ENCODE measurements at regions not wholly inside any gene's neighbourhood (a gene's known extent, or its start where the extent isn't known, plus 50 kb on each side); places are given as distances from the start of the nearest gene placed in this dataset.
"Not testable (repeated sequence)": the region's sequence is repeated elsewhere in the genome, so short reads cannot be mapped to it uniquely, and the experiment has no call there.

DNA sequence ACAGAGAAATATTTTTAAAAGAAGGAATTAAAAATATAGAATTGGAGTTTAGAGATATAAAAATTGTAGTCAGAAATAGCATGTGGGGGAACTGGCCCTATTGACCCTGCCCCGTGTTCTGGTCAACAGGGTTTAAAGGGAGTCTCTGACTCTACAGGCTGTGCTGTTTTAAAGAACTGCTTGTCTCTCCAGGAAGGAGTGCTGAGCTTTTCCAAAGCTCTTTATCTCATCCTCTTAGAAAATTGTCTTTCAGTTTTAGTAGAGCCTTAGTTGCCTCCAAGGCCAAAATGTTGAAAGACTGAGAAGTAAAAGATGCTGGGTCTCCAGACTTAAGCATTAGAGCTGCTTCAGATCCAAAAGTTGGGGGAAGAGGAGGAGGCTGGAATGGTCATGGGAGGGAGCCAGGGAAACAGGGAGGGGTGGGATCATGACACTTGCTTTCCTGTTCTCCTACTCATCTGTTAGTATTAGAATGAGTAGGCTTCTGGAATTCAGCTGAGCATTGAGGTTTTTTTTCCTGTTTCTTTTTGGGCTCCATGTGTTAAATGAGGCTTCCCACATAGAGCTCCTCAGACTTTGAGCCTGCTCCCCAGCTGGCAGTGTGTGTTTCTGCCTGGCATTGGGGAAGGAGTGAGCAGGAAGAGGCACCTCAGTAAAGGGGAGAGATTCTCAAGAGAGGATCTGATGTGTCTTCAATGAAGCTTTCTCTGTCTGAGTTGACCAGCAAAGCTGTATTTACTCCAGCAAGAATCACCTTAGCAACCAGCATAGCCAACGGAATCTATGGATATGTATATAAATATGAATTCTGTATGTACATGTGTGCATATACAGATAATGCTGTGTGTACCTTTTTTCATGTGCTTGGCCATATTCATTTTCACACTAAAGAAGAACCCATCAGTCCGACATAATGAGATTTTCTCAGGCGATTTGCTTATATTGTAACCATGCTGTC lies 186.8 kb upstream of the FBXO11 start:
- Histone ChIP-seq H4K8ac (ENCODE audit: low read depth, low read length) (no peak overlapping the region), H2BK120ac (ENCODE audit: low read depth, low read length) (no peak overlapping the region), H3K18ac (ENCODE audit: low read length) (no peak overlapping the region), H3K9me3 (replicated peaks in 1 of 2; ENCODE audit: control insufficient read depth in 2 of 2, insufficient read depth in 1 of 2, low read depth in 1 of 2, low read length in 2 of 2) (peaks cover 0 to 7% of the 10 kb centered on the region in 2 donors), H3K27me3 (ENCODE audit: control insufficient read depth in 3 of 3, insufficient read depth in 3 of 3, low read depth in 1 of 3, low read length in 3 of 3) (no peaks in the 10 kb centered on the region), H4K91ac (ENCODE audit: low read depth, low read length, poor library complexity) (no peak overlapping the region), H3K14ac (ENCODE audit: low read length) (no peak overlapping the region), H2BK15ac (ENCODE audit: low read length) (no peak overlapping the region), H3K4me2 (ENCODE audit: insufficient read depth, low read length, poor library complexity, severe bottlenecking) (no peak overlapping the region), H2AFZ (ENCODE audit: low read length) (no peak overlapping the region), H3K9ac (ENCODE audit: low read depth, low read length, poor library complexity) (no peak overlapping the region), H3K23ac (ENCODE audit: low read depth, low read length, poor library complexity) (no peak overlapping the region), H3K4ac (ENCODE audit: low read length) (no peak overlapping the region), H2BK5ac (ENCODE audit: low read length) (no peak overlapping the region), H2AK5ac (ENCODE audit: low read depth, low read length) (no peak overlapping the region), H3K27ac (replicated peaks; ENCODE audit: low read length) (no peak overlapping the region), H3K79me1 (ENCODE audit: low read depth, low read length) (no peaks in the 10 kb centered on the region), H3K36me3 (replicated peaks in 1 of 2; ENCODE audit: control insufficient read depth in 2 of 2, insufficient read depth in 2 of 2, low read length in 2 of 2) (no peaks in the 10 kb centered on the region), H2BK12ac (ENCODE audit: low read length) (no peak overlapping the region), H3K4me1 (ENCODE audit: control insufficient read depth in 2 of 2, insufficient read depth in 1 of 2, low read depth in 1 of 2, low read length in 2 of 2) (no peaks in the 10 kb centered on the region), H3K4me3 (ENCODE audit: low read length in 2 of 2) (no peak overlapping the region)
- WGBS, 2 donors (ENCODE audit: extremely low coverage in 2 of 2, insufficient read length in 2 of 2, insufficient replicate concordance in 1 of 2) = no CpG with 5 or more reads among the region's 4 CpGs
- DNase-seq (ENCODE audit: low spot score) = no peak

DNA sequence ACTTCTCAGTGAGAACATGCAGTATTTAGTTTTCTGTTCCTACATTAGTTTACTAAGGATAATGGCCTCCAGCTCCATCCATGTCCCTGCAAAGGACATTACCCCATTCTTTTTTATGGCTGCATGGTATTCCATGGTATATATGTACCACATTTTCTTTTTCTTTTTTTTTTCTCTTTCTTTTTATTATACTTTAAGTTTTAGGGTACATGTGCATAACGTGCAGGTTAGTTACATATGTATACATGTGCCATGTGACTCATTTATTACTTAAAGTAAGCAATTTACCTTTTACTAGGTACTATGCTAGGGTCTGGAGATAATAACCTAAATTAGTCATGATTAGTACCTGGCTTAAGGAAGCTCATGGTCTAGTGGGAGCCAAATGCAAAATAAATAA lies 190.5 kb upstream of the FBXO11 start:
- H3K27me3 ChIP-seq (ENCODE audit: control insufficient read depth in 3 of 3, insufficient read depth in 3 of 3, low read depth in 1 of 3, low read length in 3 of 3); H4K8ac ChIP-seq (ENCODE audit: low read depth, low read length); H3K4me2 ChIP-seq (ENCODE audit: insufficient read depth, low read length, poor library complexity, severe bottlenecking); H3K23ac ChIP-seq (ENCODE audit: low read depth, low read length, poor library complexity); H3K4me1 ChIP-seq (ENCODE audit: control insufficient read depth in 2 of 2, insufficient read depth in 1 of 2, low read depth in 1 of 2, low read length in 2 of 2); H3K14ac ChIP-seq (ENCODE audit: low read length); H2BK120ac ChIP-seq (ENCODE audit: low read depth, low read length); H4K91ac ChIP-seq (ENCODE audit: low read depth, low read length, poor library complexity); H3K27ac ChIP-seq (replicated peaks; ENCODE audit: low read length); H3K4ac ChIP-seq (ENCODE audit: low read length); H3K36me3 ChIP-seq (replicated peaks in 1 of 2; ENCODE audit: control insufficient read depth in 2 of 2, insufficient read depth in 2 of 2, low read length in 2 of 2); DNase-seq (ENCODE audit: low spot score); H3K79me1 ChIP-seq (ENCODE audit: low read depth, low read length); H2AFZ ChIP-seq (ENCODE audit: low read length); H2AK5ac ChIP-seq (ENCODE audit: low read depth, low read length); H3K4me3 ChIP-seq (ENCODE audit: low read length in 2 of 2); H3K18ac ChIP-seq (ENCODE audit: low read length); H3K9ac ChIP-seq (ENCODE audit: low read depth, low read length, poor library complexity); H2BK5ac ChIP-seq (ENCODE audit: low read length); H3K9me3 ChIP-seq (replicated peaks in 1 of 2; ENCODE audit: control insufficient read depth in 2 of 2, insufficient read depth in 1 of 2, low read depth in 1 of 2, low read length in 2 of 2); H2BK12ac ChIP-seq (ENCODE audit: low read length); H2BK15ac ChIP-seq (ENCODE audit: low read length): not testable (repeated sequence)
- no CpG with 5 or more reads among the region's 1 CpG for WGBS, 2 donors (ENCODE audit: extremely low coverage in 2 of 2, insufficient read length in 2 of 2, insufficient replicate concordance in 1 of 2)

DNA sequence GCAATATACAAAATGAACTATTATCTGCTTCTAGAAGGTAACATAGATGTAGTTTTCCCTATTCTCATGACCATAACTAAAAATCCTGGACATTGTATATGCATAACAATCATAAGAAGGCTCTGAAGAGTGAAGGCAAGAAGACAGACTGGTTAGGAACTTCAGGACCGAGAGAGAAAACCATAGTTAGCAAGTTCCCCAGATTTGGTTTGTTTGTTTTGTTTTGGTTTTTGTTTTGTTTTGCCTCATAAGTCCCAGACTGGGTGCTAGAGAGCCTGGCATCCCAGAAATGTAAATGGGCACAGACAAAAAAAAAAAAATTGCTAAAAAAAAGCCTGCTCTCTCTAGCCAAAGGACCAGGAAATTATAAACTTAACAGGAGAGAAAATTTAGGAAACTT lies 192.2 kb upstream of the FBXO11 start:
- H3K18ac ChIP-seq (ENCODE audit: low read length) = no peak overlapping the region
- no peaks in the 10 kb centered on the region for H3K79me1 ChIP-seq (ENCODE audit: low read depth, low read length)
- no peak overlapping the region for H2BK5ac ChIP-seq (ENCODE audit: low read length)
- no peaks in the 10 kb centered on the region for H3K9me3 ChIP-seq (replicated peaks in 1 of 2; ENCODE audit: control insufficient read depth in 2 of 2, insufficient read depth in 1 of 2, low read depth in 1 of 2, low read length in 2 of 2)
- H3K27ac ChIP-seq (replicated peaks; ENCODE audit: low read length) = no peak overlapping the region
- no peak overlapping the region for H3K4me3 ChIP-seq (ENCODE audit: low read length in 2 of 2)
- H3K14ac ChIP-seq (ENCODE audit: low read length) = no peak overlapping the region
- H3K4me2 ChIP-seq (ENCODE audit: insufficient read depth, low read length, poor library complexity, severe bottlenecking) = no peak overlapping the region
- no peaks in the 10 kb centered on the region for H3K36me3 ChIP-seq (replicated peaks in 1 of 2; ENCODE audit: control insufficient read depth in 2 of 2, insufficient read depth in 2 of 2, low read length in 2 of 2)
- H3K23ac ChIP-seq (ENCODE audit: low read depth, low read length, poor library complexity) = no peak overlapping the region
- no peak overlapping the region for H4K91ac ChIP-seq (ENCODE audit: low read depth, low read length, poor library complexity)
- no peak overlapping the region for H2BK12ac ChIP-seq (ENCODE audit: low read length)
- no peak overlapping the region for H4K8ac ChIP-seq (ENCODE audit: low read depth, low read length)
- DNase-seq (ENCODE audit: low spot score) = no peak
- no peaks in the 10 kb centered on the region for H3K4me1 ChIP-seq (ENCODE audit: control insufficient read depth in 2 of 2, insufficient read depth in 1 of 2, low read depth in 1 of 2, low read length in 2 of 2)
- H2BK15ac ChIP-seq (ENCODE audit: low read length) = no peak overlapping the region
- no peak overlapping the region for H3K4ac ChIP-seq (ENCODE audit: low read length)
- H2AK5ac ChIP-seq (ENCODE audit: low read depth, low read length) = no peak overlapping the region
- WGBS, 2 donors (ENCODE audit: extremely low coverage in 2 of 2, insufficient read length in 2 of 2, insufficient replicate concordance in 1 of 2) = no CpG with 5 or more reads among the region's 1 CpG
- H2BK120ac ChIP-seq (ENCODE audit: low read depth, low read length) = no peak overlapping the region
- no peak overlapping the region for H3K9ac ChIP-seq (ENCODE audit: low read depth, low read length, poor library complexity)
- no peaks in the 10 kb centered on the region for H3K27me3 ChIP-seq (ENCODE audit: control insufficient read depth in 3 of 3, insufficient read depth in 3 of 3, low read depth in 1 of 3, low read length in 3 of 3)
- no peak overlapping the region for H2AFZ ChIP-seq (ENCODE audit: low read length)

DNA sequence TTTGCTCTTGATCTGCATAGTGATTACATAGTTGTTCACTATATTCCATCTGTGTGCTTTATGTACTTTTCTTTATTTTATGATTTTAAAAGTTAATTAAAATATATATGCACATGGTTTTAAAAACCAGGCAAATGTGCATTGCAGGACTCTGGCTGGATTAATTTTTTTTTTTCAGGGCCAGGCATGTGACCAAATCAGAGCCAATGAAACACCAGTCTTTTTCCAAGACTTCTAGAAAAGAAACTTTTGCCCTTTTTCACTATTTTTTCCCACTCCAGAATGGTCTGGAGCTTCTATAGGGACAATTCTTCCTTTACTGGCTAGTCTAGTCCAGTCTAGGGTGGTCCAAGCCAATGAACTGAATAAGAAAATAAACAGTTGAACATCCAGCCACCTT lies 198.1 kb upstream of the FBXO11 start:
- H3K36me3 ChIP-seq (replicated peaks in 1 of 2; ENCODE audit: control insufficient read depth in 2 of 2, insufficient read depth in 2 of 2, low read length in 2 of 2) = no peaks in the 10 kb centered on the region
- H3K79me1 ChIP-seq (ENCODE audit: low read depth, low read length) = no peaks in the 10 kb centered on the region
- no peak overlapping the region for H2BK5ac ChIP-seq (ENCODE audit: low read length)
- no peak overlapping the region for H3K4me3 ChIP-seq (ENCODE audit: low read length in 2 of 2)
- no peak overlapping the region for H3K18ac ChIP-seq (ENCODE audit: low read length)
- H3K4me2 ChIP-seq (ENCODE audit: insufficient read depth, low read length, poor library complexity, severe bottlenecking) = no peak overlapping the region
- no peaks in the 10 kb centered on the region for H3K27me3 ChIP-seq (ENCODE audit: control insufficient read depth in 3 of 3, insufficient read depth in 3 of 3, low read depth in 1 of 3, low read length in 3 of 3)
- H2BK12ac ChIP-seq (ENCODE audit: low read length) = no peak overlapping the region
- H2AK5ac ChIP-seq (ENCODE audit: low read depth, low read length) = no peak overlapping the region
- H3K27ac ChIP-seq (replicated peaks; ENCODE audit: low read length) = no peak overlapping the region
- no peak overlapping the region for H3K4ac ChIP-seq (ENCODE audit: low read length)
- no peak overlapping the region for H2AFZ ChIP-seq (ENCODE audit: low read length)
- H3K23ac ChIP-seq (ENCODE audit: low read depth, low read length, poor library complexity) = no peak overlapping the region
- H4K91ac ChIP-seq (ENCODE audit: low read depth, low read length, poor library complexity) = no peak overlapping the region
- no peak overlapping the region for H2BK120ac ChIP-seq (ENCODE audit: low read depth, low read length)
- no peaks in the 10 kb centered on the region for H3K9me3 ChIP-seq (replicated peaks in 1 of 2; ENCODE audit: control insufficient read depth in 2 of 2, insufficient read depth in 1 of 2, low read depth in 1 of 2, low read length in 2 of 2)
- H2BK15ac ChIP-seq (ENCODE audit: low read length) = no peak overlapping the region
- H3K9ac ChIP-seq (ENCODE audit: low read depth, low read length, poor library complexity) = no peak overlapping the region
- DNase-seq (ENCODE audit: low spot score) = no peak
- no peak overlapping the region for H4K8ac ChIP-seq (ENCODE audit: low read depth, low read length)
- H3K14ac ChIP-seq (ENCODE audit: low read length) = no peak overlapping the region
- peaks cover 7 to 8% of the 10 kb centered on the region in 2 donors for H3K4me1 ChIP-seq (ENCODE audit: control insufficient read depth in 2 of 2, insufficient read depth in 1 of 2, low read depth in 1 of 2, low read length in 2 of 2)
